HG02588 (cell line): ENCODE measurements at regions not wholly inside any gene's neighbourhood (a gene's known extent, or its start where the extent isn't known, plus 50 kb on each side); places are given as distances from the start of the nearest gene placed in this dataset.

Experiments used
- ATAC-seq: cut with Tn5 transposase; IDR thresholded peaks from one replicate; pipeline ENCODE4 v1.9.1; 2021; ENCODE audit warnings: mild to moderate bottlenecking, moderate library complexity; ENCODE audit not compliant: unreplicated experiment

GRCh38 chr6:137357263-137357947 lies 136.8 kb downstream of the OLIG3 start:
- no peak for ATAC-seq

- ATAC-seq, result no peak
Measured at GRCh38 chr6:137353842-137354397, 134.7 kb upstream of the IFNGR1 start.

- no peak for ATAC-seq
Measured at GRCh38 chr6:137353346-137353745, 134.2 kb upstream of the IFNGR1 start.

- no peak for ATAC-seq
Measured at GRCh38 chr6:137352859-137353258, 133.7 kb upstream of the IFNGR1 start.

GRCh38 chr6:137351890-137352289 lies 132.7 kb upstream of the IFNGR1 start:
- ATAC-seq, result no peak

GRCh38 chr6:137350857-137351256 lies 131.7 kb upstream of the IFNGR1 start:
- no peak for ATAC-seq

GRCh38 chr6:137349856-137350830 lies 131.0 kb upstream of the IFNGR1 start:
- ATAC-seq, result no peak

GRCh38 chr6:137348777-137349176 lies 129.6 kb upstream of the IFNGR1 start:
- ATAC-seq, result no peak

GRCh38 chr6:137343241-137343640 lies 124.1 kb upstream of the IFNGR1 start:
- ATAC-seq, result no peak

- ATAC-seq, result no peak
Measured at GRCh38 chr6:137342607-137343190, 123.5 kb upstream of the IFNGR1 start.

GRCh38 chr6:137341681-137342195 lies 122.6 kb upstream of the IFNGR1 start:
- ATAC-seq, result no peak

- ATAC-seq, result no peak
Measured at GRCh38 chr6:137339929-137340559, 120.9 kb upstream of the IFNGR1 start.

GRCh38 chr6:137334884-137335283 lies 115.7 kb upstream of the IFNGR1 start:
- no peak for ATAC-seq

GRCh38 chr6:137334094-137334493 lies 114.9 kb upstream of the IFNGR1 start:
- no peak for ATAC-seq

GRCh38 chr6:137332637-137333280 lies 113.6 kb upstream of the IFNGR1 start:
- ATAC-seq, result no peak

GRCh38 chr6:137323860-137324259 lies 104.7 kb upstream of the IFNGR1 start:
- no peak for ATAC-seq

- ATAC-seq, result no peak
Measured at GRCh38 chr6:137320271-137320670, 101.1 kb upstream of the IFNGR1 start.

- ATAC-seq, result no peak
Measured at GRCh38 chr6:137316626-137317025, 97.4 kb upstream of the IFNGR1 start.

GRCh38 chr6:137315081-137315480 lies 95.9 kb upstream of the IFNGR1 start:
- no peak for ATAC-seq
